DND-41 (cell line): ENCODE measurements at regions not wholly inside any gene's neighbourhood (a gene's known extent, or its start where the extent isn't known, plus 50 kb on each side); places are given as distances from the start of the nearest gene placed in this dataset.

ENCODE experiments used
- EZH2 ChIP-seq: IDR thresholded peaks from 3 replicates; pipeline ENCODE4 v1.6.1; 2012; ENCODE audit warnings: borderline replicate concordance, low read depth, mild to moderate bottlenecking, moderate library complexity, low read length, inconsistent platforms; ENCODE audit not compliant: severe bottlenecking
- TF ChIP-seq, protein P1 (sequence below): IDR thresholded peaks from 2 replicates; pipeline ENCODE4 v1.5.1; 2012; ENCODE audit warnings: borderline replicate concordance, low read length, moderate library complexity, mild to moderate bottlenecking; ENCODE audit not compliant: poor library complexity, severe bottlenecking; ENCODE audit errors: extremely low read depth

DNA sequence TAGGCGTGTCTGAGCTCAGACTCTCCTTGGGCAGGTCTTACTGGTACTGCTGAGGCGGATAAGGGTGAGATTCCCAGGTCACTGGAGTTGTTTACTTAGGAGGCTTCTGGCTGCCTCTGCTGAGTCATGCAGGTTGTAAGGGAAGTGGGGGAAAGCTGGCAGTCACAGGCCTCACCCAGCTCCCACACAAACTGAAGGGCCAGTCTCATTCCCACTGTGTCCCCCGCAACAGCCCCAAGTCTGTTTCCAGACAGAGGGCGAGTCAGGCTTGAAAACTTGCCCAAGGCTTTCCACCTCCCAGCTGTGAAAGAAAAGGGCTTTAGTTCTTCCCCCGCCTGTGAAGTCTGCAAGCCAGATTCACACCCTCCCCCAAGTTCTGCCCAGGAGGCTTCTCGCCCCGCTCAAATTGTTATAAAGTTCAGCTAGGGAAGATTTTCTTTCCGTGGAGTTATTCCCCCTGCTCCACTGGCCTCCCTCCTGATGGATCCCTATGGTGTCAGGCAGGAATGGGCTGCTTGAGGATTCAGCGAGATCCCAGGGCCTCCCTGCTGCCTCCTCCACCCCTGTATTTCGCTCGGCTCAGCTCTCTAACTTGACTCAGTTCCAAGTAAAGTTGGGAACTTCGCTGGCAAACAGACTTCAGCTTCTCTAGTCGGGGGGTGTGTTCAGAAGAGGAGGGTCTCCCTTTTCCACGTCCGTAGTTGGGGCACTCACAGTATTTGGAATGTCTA is 248.6 kb downstream of the NR4A2 start:
- TF ChIP-seq, protein P1, sequence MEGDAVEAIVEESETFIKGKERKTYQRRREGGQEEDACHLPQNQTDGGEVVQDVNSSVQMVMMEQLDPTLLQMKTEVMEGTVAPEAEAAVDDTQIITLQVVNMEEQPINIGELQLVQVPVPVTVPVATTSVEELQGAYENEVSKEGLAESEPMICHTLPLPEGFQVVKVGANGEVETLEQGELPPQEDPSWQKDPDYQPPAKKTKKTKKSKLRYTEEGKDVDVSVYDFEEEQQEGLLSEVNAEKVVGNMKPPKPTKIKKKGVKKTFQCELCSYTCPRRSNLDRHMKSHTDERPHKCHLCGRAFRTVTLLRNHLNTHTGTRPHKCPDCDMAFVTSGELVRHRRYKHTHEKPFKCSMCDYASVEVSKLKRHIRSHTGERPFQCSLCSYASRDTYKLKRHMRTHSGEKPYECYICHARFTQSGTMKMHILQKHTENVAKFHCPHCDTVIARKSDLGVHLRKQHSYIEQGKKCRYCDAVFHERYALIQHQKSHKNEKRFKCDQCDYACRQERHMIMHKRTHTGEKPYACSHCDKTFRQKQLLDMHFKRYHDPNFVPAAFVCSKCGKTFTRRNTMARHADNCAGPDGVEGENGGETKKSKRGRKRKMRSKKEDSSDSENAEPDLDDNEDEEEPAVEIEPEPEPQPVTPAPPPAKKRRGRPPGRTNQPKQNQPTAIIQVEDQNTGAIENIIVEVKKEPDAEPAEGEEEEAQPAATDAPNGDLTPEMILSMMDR = no peak
- no peak for TF ChIP-seq EZH2
